Esophagus mucosa (tissue), 1 donor: ENCODE measurements at regions not wholly inside any gene's neighbourhood (a gene's known extent, or its start where the extent isn't known, plus 50 kb on each side); places are given as distances from the start of the nearest gene placed in this dataset.
A peak's percentile ranks its signal among the peaks of the same experiment; 100 is the strongest.

ENCODE experiments used
- ATAC-seq: fragments of 200-7000 bp; cut with Tn5 transposase; one replicate; pipeline ENCODE4 v1.9.1; 2020
- donor health status: DM: yes; HTN: yes; CAD: no.

- ATAC-seq: no peak
Observed at GRCh38 chr15:97838606-97839210, 121.8 kb upstream of the ARRDC4 start.

- ATAC-seq: no peak
Observed at GRCh38 chr15:97840501-97840900, 120.0 kb upstream of the ARRDC4 start.

GRCh38 chr15:97841558-97841957, 118.9 kb upstream of the ARRDC4 start:
- ATAC-seq: no peak

- ATAC-seq: no peak
Observed at GRCh38 chr15:97849183-97849582, 111.3 kb upstream of the ARRDC4 start.

GRCh38 chr15:97858296-97858695, 102.2 kb upstream of the ARRDC4 start:
- ATAC-seq: no peak

GRCh38 chr15:97861529-97862260, 98.8 kb upstream of the ARRDC4 start:
- no peak for ATAC-seq

- no peak for ATAC-seq
Observed at GRCh38 chr15:97866959-97867358, 93.5 kb upstream of the ARRDC4 start.

GRCh38 chr15:97867870-97868269, 92.6 kb upstream of the ARRDC4 start:
- no peak for ATAC-seq

- ATAC-seq: no peak
Observed at GRCh38 chr15:97868981-97869380, 91.5 kb upstream of the ARRDC4 start.

- no peak for ATAC-seq
Observed at GRCh38 chr15:97870771-97871170, 89.7 kb upstream of the ARRDC4 start.

GRCh38 chr15:97874139-97874538, 86.4 kb upstream of the ARRDC4 start:
- no peak for ATAC-seq

GRCh38 chr15:97875025-97875512, 85.4 kb upstream of the ARRDC4 start:
- ATAC-seq: no peak

GRCh38 chr15:97875513-97876280, 84.8 kb upstream of the ARRDC4 start:
- no peak for ATAC-seq

GRCh38 chr15:97876281-97876675, 84.2 kb upstream of the ARRDC4 start:
- ATAC-seq: no peak

GRCh38 chr15:97881346-97881965, 79.0 kb upstream of the ARRDC4 start:
- no peak for ATAC-seq

- ATAC-seq: no peak
Observed at GRCh38 chr15:97884513-97885131, 75.9 kb upstream of the ARRDC4 start.

- ATAC-seq: no peak
Observed at GRCh38 chr15:97890307-97890706, 70.2 kb upstream of the ARRDC4 start.

GRCh38 chr15:97892167-97892938, 68.2 kb upstream of the ARRDC4 start:
- no peak for ATAC-seq

GRCh38 chr15:97893967-97894366, 66.5 kb upstream of the ARRDC4 start:
- ATAC-seq: peak; percentile 82

GRCh38 chr15:97899981-97900380, 60.5 kb upstream of the ARRDC4 start:
- ATAC-seq: no peak

GRCh38 chr15:97902140-97902780, 58.2 kb upstream of the ARRDC4 start:
- peak; percentile 78 for ATAC-seq
